GM12878 (cell line): ENCODE measurements at regions not wholly inside any gene's neighbourhood (a gene's known extent, or its start where the extent isn't known, plus 50 kb on each side); places are given as distances from the start of the nearest gene placed in this dataset.

Experiments
- ATF7 ChIP-seq: fragments of 450-650 bp; IDR thresholded peaks from 2 replicates; pipeline ENCODE4 v1.6.1; 2016; ENCODE audit warnings: low read depth, mild to moderate bottlenecking
- CBFB ChIP-seq: IDR thresholded peaks from 2 replicates; pipeline ENCODE4 v1.6.1; 2016; ENCODE audit warnings: antibody characterized with exemption, low read depth
- CTCF ChIP-seq, 3 experiments: IDR thresholded peaks in 2 of 3; conservative IDR thresholded peaks in 1 of 3; 2 replicates each; pipeline ENCODE4 v1.5.1; 2011; ENCODE audit warnings: low read depth in 3 of 3, low read length in 3 of 3, mild to moderate bottlenecking in 3 of 3, control low read depth in 2 of 3, moderate library complexity in 2 of 3, inconsistent platforms in 1 of 3, mixed read lengths in 1 of 3; ENCODE audit not compliant: control insufficient read depth in 2 of 3, insufficient read depth in 1 of 3; ENCODE audit errors: extremely low read depth in 1 of 3
- FOXM1 ChIP-seq: IDR thresholded peaks from 2 replicates; pipeline ENCODE4 v1.6.1; 2012; ENCODE audit warnings: low read depth, mild to moderate bottlenecking, inconsistent platforms, low read length, moderate library complexity
- POLR2A ChIP-seq: IDR thresholded peaks from 2 replicates; pipeline ENCODE4 v1.6.1; 2011; ENCODE audit warnings: low read depth, mild to moderate bottlenecking, low read length
- POLR2AphosphoS5 ChIP-seq: IDR thresholded peaks from 2 replicates; pipeline ENCODE4 v1.6.1; 2011; ENCODE audit warnings: mild to moderate bottlenecking, low read length, inconsistent platforms
- RAD21 ChIP-seq: IDR thresholded peaks from 2 replicates; pipeline ENCODE4 v1.6.1; 2011; ENCODE audit warnings: mild to moderate bottlenecking, low read depth, low read length, moderate library complexity; ENCODE audit not compliant: insufficient read depth
- SMC3 ChIP-seq: IDR thresholded peaks from 2 replicates; pipeline ENCODE4 v1.6.1; 2011; ENCODE audit warnings: low read length, improper control_type of control experiment, borderline replicate concordance
- ZBTB11 ChIP-seq: fragments of 450-650 bp; formaldehyde crosslinking; IDR thresholded peaks from 2 replicates; pipeline ENCODE4 v1.5.0; 2022; ENCODE audit warnings: mild to moderate bottlenecking, missing genetic modification characterization

GRCh38 chr7:149703044-149703650 lies 70.2 kb downstream of the ZNF467 start:
- no peak for TF ChIP-seq CTCF (IDR thresholded peaks at IDR 0.05 in 2 of 3, conservative IDR thresholded peaks at IDR 0.05 in 1 of 3; ENCODE audit: control insufficient read depth in 2 of 3, extremely low read depth in 1 of 3, insufficient read depth in 1 of 3, low read depth in 3 of 3, low read length in 3 of 3)
- TF ChIP-seq ZBTB11 = no peak
- no peak for TF ChIP-seq SMC3
- TF ChIP-seq RAD21 = no peak
- no peak for TF ChIP-seq CBFB
- no peak for TF ChIP-seq FOXM1
- TF ChIP-seq ATF7 = no peak
- TF ChIP-seq POLR2A = no peak
- no peak for TF ChIP-seq POLR2AphosphoS5
